ENCODE measurements at regions not wholly inside any gene's neighbourhood (a gene's known extent, or its start where the extent isn't known, plus 50 kb on each side); places are given as distances from the start of the nearest gene placed in this dataset.
"Not testable (repeated sequence)": the region's sequence is repeated elsewhere in the genome, so short reads cannot be mapped to it uniquely, and the experiment has no call there.

GRCh38 chr2:234701841-234702240 is 205.0 kb upstream of the ARL4C start:
- no peak overlapping the region for H3K27ac ChIP-seq
- H3K4me1 ChIP-seq, result no peaks in the 10 kb centered on the region
- H3K36me3 ChIP-seq (ENCODE audit: low read depth, missing control alignments), result no peaks in the 10 kb centered on the region
- TF ChIP-seq POLR2A (IDR thresholded peaks at IDR 0.05), result no peak
- TF ChIP-seq CTCF (IDR thresholded peaks at IDR 0.05), result no peak
- no peaks in the 10 kb centered on the region for H3K27me3 ChIP-seq
- no peaks in the 10 kb centered on the region for H3K9me3 ChIP-seq
- DNase-seq, result no peak
- WGBS, 2 donors, result 83 to 90% methylated on average over 9 of the region's 9 CpGs
- intact Hi-C loops (cut with DNase I; ENCODE audit: low total_unique reads), result no loop called here
- no peak overlapping the region for H3K4me3 ChIP-seq

GRCh38 chr2:234701421-234701820 is 204.5 kb upstream of the ARL4C start:
- DNase-seq, result no peak
- WGBS, 2 donors, result 96 to 97% methylated on average over 6 of the region's 6 CpGs
- Histone ChIP-seq H3K27ac (no peak overlapping the region), H3K27me3 (no peaks in the 10 kb centered on the region), H3K4me1 (no peaks in the 10 kb centered on the region), H3K36me3 (ENCODE audit: low read depth, missing control alignments) (no peaks in the 10 kb centered on the region), H3K4me3 (no peak overlapping the region), H3K9me3 (no peaks in the 10 kb centered on the region)
- intact Hi-C loops (cut with DNase I; ENCODE audit: low total_unique reads), result no loop called here
- TF ChIP-seq POLR2A (IDR thresholded peaks at IDR 0.05), result no peak
- TF ChIP-seq CTCF (IDR thresholded peaks at IDR 0.05), result no peak

- intact Hi-C loops (cut with DNase I; ENCODE audit: low total_unique reads), result no loop called here
- Histone ChIP-seq H3K4me1 (no peaks in the 10 kb centered on the region), H3K27me3 (no peaks in the 10 kb centered on the region), H3K36me3 (ENCODE audit: low read depth, missing control alignments) (no peaks in the 10 kb centered on the region), H3K4me3 (no peak overlapping the region), H3K27ac (no peak overlapping the region), H3K9me3 (no peaks in the 10 kb centered on the region)
- 92 to 98% methylated on average over 4 of the region's 4 CpGs for WGBS, 2 donors
- DNase-seq, result no peak
- TF ChIP-seq CTCF (IDR thresholded peaks at IDR 0.05) (no peak), POLR2A (IDR thresholded peaks at IDR 0.05) (no peak)
Measured at GRCh38 chr2:234699456-234699855, 202.6 kb upstream of the ARL4C start.

- H3K36me3 ChIP-seq (ENCODE audit: low read depth, missing control alignments); intact Hi-C loops (cut with DNase I; ENCODE audit: low total_unique reads); H3K9me3 ChIP-seq; DNase-seq; H3K27me3 ChIP-seq; H3K4me1 ChIP-seq; H3K4me3 ChIP-seq; H3K27ac ChIP-seq: not testable (repeated sequence)
Measured at GRCh38 chr2:234697300-234697876, 200.5 kb upstream of the ARL4C start.

GRCh38 chr2:234695981-234696380 is 199.1 kb upstream of the ARL4C start:
- H3K36me3 ChIP-seq (ENCODE audit: low read depth, missing control alignments), result no peaks in the 10 kb centered on the region
- 65 to 68% methylated on average over 2 of the region's 2 CpGs for WGBS, 2 donors
- intact Hi-C loops (cut with DNase I; ENCODE audit: low total_unique reads), result no loop called here

More at GRCh38 chr2:234695981-234696380, 199.1 kb upstream of the ARL4C start:
- H3K9me3 ChIP-seq, result no peaks in the 10 kb centered on the region
- no peaks in the 10 kb centered on the region for H3K4me1 ChIP-seq
- H3K27me3 ChIP-seq, result no peaks in the 10 kb centered on the region
- no peak for TF ChIP-seq POLR2A (IDR thresholded peaks at IDR 0.05)
- TF ChIP-seq CTCF (IDR thresholded peaks at IDR 0.05), result no peak
- H3K27ac ChIP-seq, result no peak overlapping the region
- H3K4me3 ChIP-seq, result no peak overlapping the region
- no peak for DNase-seq
